CD14-positive monocyte (primary cell): ENCODE measurements at regions not wholly inside any gene's neighbourhood (a gene's known extent, or its start where the extent isn't known, plus 50 kb on each side); places are given as distances from the start of the nearest gene placed in this dataset. TPM values are rescaled to one million over a fixed set of nuclear protein-coding genes. Genes with fewer than 3 reads are reported as not detected.
A peak's percentile ranks its signal among the peaks of the same experiment; 100 is the strongest.
"Not testable (repeated sequence)": the region's sequence is repeated elsewhere in the genome, so short reads cannot be mapped to it uniquely, and the experiment has no call there.

Source experiments
- DNase-seq, 3 donors: peaks; one replicate each; pipeline ENCODE4 v3.0.0-alpha.2; 2011 to 2022
- H2AFZ ChIP-seq: 2 replicates; pipeline ENCODE4 v1.6.0; 2012; ENCODE audit warnings: mild to moderate bottlenecking, low read depth, low read length, inconsistent platforms; ENCODE audit not compliant: insufficient read depth, poor library complexity, severe bottlenecking
- H3K27ac ChIP-seq, 2 donors: 1 replicate in 1 of 2; 2 replicates in 1 of 2; pipeline ENCODE4 v1.5.1; 2012 to 2013; ENCODE audit warnings: low read length in 2 of 2, control low read depth in 1 of 2, inconsistent platforms in 1 of 2, low read depth in 1 of 2, mild to moderate bottlenecking in 1 of 2
- H3K27me3 ChIP-seq, 2 donors: one replicate each; pipeline versions ENCODE4 v1.6.0 to v1.6.1; 2011 to 2013; ENCODE audit warnings: low read length in 2 of 2; ENCODE audit not compliant: control insufficient read depth in 2 of 2, insufficient read depth in 2 of 2
- H3K36me3 ChIP-seq, 2 donors: replicated peaks in 1 of 2; 1 replicate in 1 of 2; 2 replicates in 1 of 2; pipeline versions ENCODE4 v1.5.1 to v1.6.1; 2012 to 2013; ENCODE audit warnings: low read length in 2 of 2, control low read depth in 1 of 2, inconsistent platforms in 1 of 2, mild to moderate bottlenecking in 1 of 2; ENCODE audit not compliant: insufficient read depth in 2 of 2, control insufficient read depth in 1 of 2
- H3K4me1 ChIP-seq, 2 donors: 1 replicate in 1 of 2; 2 replicates in 1 of 2; pipeline versions ENCODE4 v1.5.1 to v1.6.1; 2012 to 2013; ENCODE audit warnings: low read length in 2 of 2, control low read depth in 1 of 2, inconsistent platforms in 1 of 2, mild to moderate bottlenecking in 1 of 2, moderate library complexity in 1 of 2; ENCODE audit not compliant: insufficient read depth in 2 of 2, control insufficient read depth in 1 of 2
- H3K4me2 ChIP-seq: replicated peaks from 2 replicates; pipeline ENCODE3; 2012; ENCODE audit warnings: low read length, moderate library complexity, mild to moderate bottlenecking; ENCODE audit not compliant: poor library complexity, severe bottlenecking; ENCODE audit errors: extremely low read depth
- H3K4me3 ChIP-seq, 3 experiments: fragments of 200-600 bp in 1 of 3; sonication (generic) in 1 of 3; replicated peaks in 1 of 3; 1 replicate in 2 of 3; 2 replicates in 1 of 3; pipeline ENCODE4 v1.5.1; 2011 to 2013; ENCODE audit warnings: low read length in 3 of 3, mild to moderate bottlenecking in 3 of 3, control low read depth in 2 of 3, low read depth in 2 of 3, inconsistent platforms in 1 of 3, moderate library complexity in 1 of 3
- H3K79me2 ChIP-seq: 2 replicates; pipeline ENCODE4 v1.6.0; 2012; ENCODE audit warnings: mild to moderate bottlenecking, control low read depth, inconsistent platforms, low read length, moderate library complexity; ENCODE audit not compliant: insufficient read depth
- H3K9ac ChIP-seq: 2 replicates; pipeline ENCODE4 v1.6.0; 2017; ENCODE audit warnings: low read length, mild to moderate bottlenecking; ENCODE audit not compliant: insufficient read depth, poor library complexity, severe bottlenecking
- H3K9me3 ChIP-seq, 2 donors: replicated peaks in 1 of 2; 1 replicate in 1 of 2; 2 replicates in 1 of 2; pipeline versions ENCODE4 v1.5.1 to v1.6.1; 2012 to 2013; ENCODE audit warnings: low read length in 2 of 2, control low read depth in 1 of 2; ENCODE audit not compliant: control insufficient read depth in 1 of 2, insufficient read depth in 1 of 2
- H4K20me1 ChIP-seq: 2 replicates; pipeline ENCODE4 v1.6.0; 2012; ENCODE audit warnings: mild to moderate bottlenecking, low read length, control low read depth, moderate library complexity; ENCODE audit not compliant: insufficient read depth
- H3K27ac Mint-ChIP-seq, 7 donors: one replicate each; pipeline ENCODE4 v1.8.0; 2020; ENCODE audit warnings: mild to moderate bottlenecking in 7 of 7, mixed read lengths in 7 of 7, moderate library complexity in 6 of 7, inconsistent platforms in 2 of 7
- H3K27me3 Mint-ChIP-seq, 3 donors: one replicate each; pipeline ENCODE4 v1.8.0; 2021 to 2022; ENCODE audit warnings: low read depth in 3 of 3, mild to moderate bottlenecking in 3 of 3, mixed read lengths in 3 of 3, moderate library complexity in 3 of 3, inconsistent platforms in 1 of 3
- H3K36me3 Mint-ChIP-seq, 2 donors: one replicate each; pipeline ENCODE4 v1.8.0; 2020; ENCODE audit warnings: mixed read lengths in 2 of 2, inconsistent platforms in 1 of 2, mild to moderate bottlenecking in 1 of 2
- H3K4me1 Mint-ChIP-seq: one replicate; pipeline ENCODE4 v1.8.0; 2020; ENCODE audit warnings: mild to moderate bottlenecking, mixed read lengths
- H3K4me3 Mint-ChIP-seq, 2 donors: one replicate each; pipeline ENCODE4 v1.8.0; 2020; ENCODE audit warnings: mild to moderate bottlenecking in 2 of 2, mixed read lengths in 2 of 2, moderate library complexity in 1 of 2
- H3K9me3 Mint-ChIP-seq, 7 donors: one replicate each; pipeline ENCODE4 v1.8.0; 2020 to 2022; ENCODE audit warnings: mixed read lengths in 7 of 7, mild to moderate bottlenecking in 6 of 7, moderate library complexity in 6 of 7, inconsistent platforms in 2 of 7
- WGBS: methylation state at CpG from one replicate; pipeline ENCODE4 v1.1.5; 2013; ENCODE audit warnings: missing lambda C conversion rate; ENCODE audit not compliant: insufficient coverage; 5-methylcytosine and 5-hydroxymethylcytosine counted together
- intact Hi-C, 2 donors: fragments of 100-400 bp; cut with micrococcal nuclease; formaldehyde crosslinking; loops; one replicate each; pipeline versions ENCODE4 v1.15.0 to v1.15.1; 2023
- small RNA-seq: library from RNA; depleted of rRNA; stranded (forward); fragments of <200 nt; gene quantifications from one replicate; pipeline ENCODE3, GENCODE V24; 2012; ENCODE audit warnings: low read depth; ENCODE audit not compliant: insufficient read length

DNA sequence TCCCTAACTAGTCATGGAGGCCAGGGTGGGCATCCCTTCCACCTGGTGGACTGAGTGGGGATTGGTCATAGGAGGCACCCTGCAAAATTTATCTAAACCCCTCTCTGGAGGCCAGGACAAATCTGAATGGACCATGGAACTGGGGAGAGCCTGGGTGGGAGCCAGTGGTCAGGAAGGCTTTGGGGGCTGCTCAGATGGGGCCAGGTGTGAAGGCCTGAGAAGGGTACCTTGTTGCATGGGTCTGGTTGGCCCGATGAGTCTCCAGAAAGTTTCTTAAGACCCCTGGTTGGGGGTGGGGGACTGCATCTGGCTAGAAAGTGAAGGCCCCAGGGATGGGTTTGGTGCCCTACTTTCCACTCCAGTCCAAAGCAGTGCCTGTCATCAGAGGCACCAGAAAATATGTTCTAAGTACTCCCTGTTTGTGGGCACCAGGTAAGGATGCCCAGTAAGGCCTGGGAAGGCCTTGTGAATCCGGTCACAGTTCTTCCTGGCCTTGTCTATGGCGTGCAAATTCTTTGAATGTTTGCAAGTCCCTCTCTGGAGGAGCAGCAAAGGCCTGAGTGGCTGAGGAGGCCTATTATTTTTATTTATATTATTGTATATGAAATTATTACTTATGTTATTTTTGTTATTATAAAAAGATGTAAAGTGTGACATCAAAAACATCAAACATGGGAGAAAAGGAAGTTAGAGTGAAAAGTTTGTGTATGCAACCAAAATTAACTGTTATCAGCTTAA, 1729.0 kb downstream of the SPATA31A7 start:
- H2AFZ ChIP-seq, H3K9me3 Mint-ChIP-seq, H3K36me3 Mint-ChIP-seq, H3K9me3 ChIP-seq, H3K9ac ChIP-seq, intact Hi-C loops, H3K4me2 ChIP-seq, H3K27ac Mint-ChIP-seq, H3K79me2 ChIP-seq, H3K27me3 ChIP-seq, H4K20me1 ChIP-seq, H3K4me1 Mint-ChIP-seq, H3K4me3 ChIP-seq, H3K27ac ChIP-seq, H3K27me3 Mint-ChIP-seq, H3K4me1 ChIP-seq, H3K4me3 Mint-ChIP-seq, H3K36me3 ChIP-seq: not testable (repeated sequence)
- peak in 1 of 3 donors; percentile 0 for DNase-seq
- no CpG with 5 or more reads among the region's 3 CpGs for WGBS

DNA sequence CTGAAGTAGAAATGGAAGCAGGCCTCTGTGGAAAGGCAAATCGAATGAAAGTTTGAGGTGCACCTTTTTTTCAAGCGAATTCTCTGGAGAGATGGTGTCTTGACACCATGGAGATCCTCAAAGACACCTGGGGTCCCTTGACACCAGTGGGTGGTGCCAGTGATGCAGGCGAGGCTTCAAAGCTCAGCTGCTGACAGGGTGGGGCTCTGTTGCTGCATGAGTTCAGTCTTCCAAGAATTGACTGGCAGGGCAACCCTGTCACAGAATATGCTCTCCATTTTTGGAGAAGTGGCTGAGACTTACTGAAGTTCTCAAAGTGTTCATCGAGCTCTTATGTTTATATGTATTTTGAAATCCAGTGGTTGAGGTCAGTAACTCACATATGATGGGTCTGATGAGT, 1741.6 kb downstream of the SPATA31A7 start:
- H3K27ac Mint-ChIP-seq, H3K4me1 Mint-ChIP-seq, H3K36me3 Mint-ChIP-seq, H3K4me2 ChIP-seq, H3K36me3 ChIP-seq, H3K4me1 ChIP-seq, H3K27me3 ChIP-seq, H4K20me1 ChIP-seq, H3K27ac ChIP-seq, H3K27me3 Mint-ChIP-seq, intact Hi-C loops, H3K9ac ChIP-seq, H2AFZ ChIP-seq, H3K9me3 Mint-ChIP-seq, H3K4me3 Mint-ChIP-seq, H3K9me3 ChIP-seq, H3K4me3 ChIP-seq, H3K79me2 ChIP-seq, DNase-seq: not testable (repeated sequence)
- no CpG with 5 or more reads among the region's 4 CpGs for WGBS

DNA sequence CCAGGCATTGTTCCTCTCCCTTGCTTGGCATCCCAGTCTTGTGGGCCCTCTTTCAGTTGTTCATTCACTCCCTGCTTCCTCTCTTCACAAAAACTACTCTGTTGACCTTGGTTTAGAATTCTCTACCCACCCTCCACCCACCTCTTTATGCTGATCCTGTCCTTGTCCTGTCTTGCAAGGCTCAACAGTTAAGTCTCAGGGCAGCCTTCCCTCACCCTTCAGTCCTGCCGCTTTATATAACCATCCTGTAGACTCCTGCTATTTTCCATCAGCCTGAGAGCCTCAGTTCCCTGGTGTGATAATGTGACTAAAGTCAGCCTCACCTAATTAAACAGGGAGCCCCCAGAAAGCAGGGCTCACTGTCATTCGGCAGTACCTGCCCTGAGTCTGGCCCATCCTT, 1763.0 kb downstream of the SPATA31A7 start:
- WGBS: no CpG with 5 or more reads among the region's 2 CpGs
- DNase-seq, H3K27me3 Mint-ChIP-seq, H3K36me3 ChIP-seq, H3K79me2 ChIP-seq, intact Hi-C loops, H3K27ac ChIP-seq, H3K4me3 Mint-ChIP-seq, H3K9ac ChIP-seq, H3K4me3 ChIP-seq, H3K4me2 ChIP-seq, H3K4me1 Mint-ChIP-seq, H4K20me1 ChIP-seq, H3K4me1 ChIP-seq, H2AFZ ChIP-seq, H3K9me3 Mint-ChIP-seq, H3K27ac Mint-ChIP-seq, H3K27me3 ChIP-seq, H3K36me3 Mint-ChIP-seq, H3K9me3 ChIP-seq: not testable (repeated sequence)

Small RNA genes lying in the stretch of these regions (small RNA-seq; reads per million reads assigned to genes)
- not detected for gene RNA5SP283
